Uterus (tissue), 2 donors: ENCODE measurements at regions not wholly inside any gene's neighbourhood (a gene's known extent, or its start where the extent isn't known, plus 50 kb on each side); places are given as distances from the start of the nearest gene placed in this dataset.

Experiments
- POLR2A ChIP-seq, 2 donors: fragments of 450-650 bp; IDR thresholded peaks; one replicate each; pipeline ENCODE4 v1.6.1; 2016; ENCODE audit warnings: antibody characterized with exemption in 2 of 2, mild to moderate bottlenecking in 1 of 2, moderate library complexity in 1 of 2
- TF ChIP-seq, protein P1 (sequence below), 4 experiments: fragments of 200-600 bp in 2 of 4; fragments of 450-650 bp in 2 of 4; sonication (generic) in 2 of 4; IDR thresholded peaks; one replicate each; pipeline ENCODE4 v1.5.1; 2016 to 2019; ENCODE audit warnings: antibody characterized with exemption in 4 of 4, mild to moderate bottlenecking in 2 of 4, moderate library complexity in 1 of 4

DNA sequence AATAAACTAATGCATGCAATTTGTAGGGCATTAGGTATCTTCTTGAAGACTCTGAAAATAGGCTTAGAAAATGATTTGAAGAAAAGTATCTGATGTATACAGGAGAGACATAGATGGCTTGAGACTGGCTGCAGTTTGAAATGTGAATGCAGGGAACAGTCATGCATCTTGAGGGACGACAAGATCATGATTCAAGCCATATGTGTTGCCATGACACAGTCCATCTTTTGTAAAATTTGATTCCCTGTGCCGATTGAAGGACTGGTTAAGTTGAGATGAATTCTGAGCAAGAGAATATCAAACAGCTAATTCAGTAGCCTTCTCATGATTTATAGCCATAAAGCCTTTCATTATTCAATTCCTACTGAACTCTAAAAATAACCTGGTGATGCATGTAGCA is 231.6 kb downstream of the CASP12 start:
- TF ChIP-seq, protein P1, sequence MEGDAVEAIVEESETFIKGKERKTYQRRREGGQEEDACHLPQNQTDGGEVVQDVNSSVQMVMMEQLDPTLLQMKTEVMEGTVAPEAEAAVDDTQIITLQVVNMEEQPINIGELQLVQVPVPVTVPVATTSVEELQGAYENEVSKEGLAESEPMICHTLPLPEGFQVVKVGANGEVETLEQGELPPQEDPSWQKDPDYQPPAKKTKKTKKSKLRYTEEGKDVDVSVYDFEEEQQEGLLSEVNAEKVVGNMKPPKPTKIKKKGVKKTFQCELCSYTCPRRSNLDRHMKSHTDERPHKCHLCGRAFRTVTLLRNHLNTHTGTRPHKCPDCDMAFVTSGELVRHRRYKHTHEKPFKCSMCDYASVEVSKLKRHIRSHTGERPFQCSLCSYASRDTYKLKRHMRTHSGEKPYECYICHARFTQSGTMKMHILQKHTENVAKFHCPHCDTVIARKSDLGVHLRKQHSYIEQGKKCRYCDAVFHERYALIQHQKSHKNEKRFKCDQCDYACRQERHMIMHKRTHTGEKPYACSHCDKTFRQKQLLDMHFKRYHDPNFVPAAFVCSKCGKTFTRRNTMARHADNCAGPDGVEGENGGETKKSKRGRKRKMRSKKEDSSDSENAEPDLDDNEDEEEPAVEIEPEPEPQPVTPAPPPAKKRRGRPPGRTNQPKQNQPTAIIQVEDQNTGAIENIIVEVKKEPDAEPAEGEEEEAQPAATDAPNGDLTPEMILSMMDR (IDR thresholded peaks at IDR 0.05), result no peak
- TF ChIP-seq POLR2A (IDR thresholded peaks at IDR 0.05), result no peak
